ENCODE measurements at regions not wholly inside any gene's neighbourhood (a gene's known extent, or its start where the extent isn't known, plus 50 kb on each side); places are given as distances from the start of the nearest gene placed in this dataset.

DNA sequence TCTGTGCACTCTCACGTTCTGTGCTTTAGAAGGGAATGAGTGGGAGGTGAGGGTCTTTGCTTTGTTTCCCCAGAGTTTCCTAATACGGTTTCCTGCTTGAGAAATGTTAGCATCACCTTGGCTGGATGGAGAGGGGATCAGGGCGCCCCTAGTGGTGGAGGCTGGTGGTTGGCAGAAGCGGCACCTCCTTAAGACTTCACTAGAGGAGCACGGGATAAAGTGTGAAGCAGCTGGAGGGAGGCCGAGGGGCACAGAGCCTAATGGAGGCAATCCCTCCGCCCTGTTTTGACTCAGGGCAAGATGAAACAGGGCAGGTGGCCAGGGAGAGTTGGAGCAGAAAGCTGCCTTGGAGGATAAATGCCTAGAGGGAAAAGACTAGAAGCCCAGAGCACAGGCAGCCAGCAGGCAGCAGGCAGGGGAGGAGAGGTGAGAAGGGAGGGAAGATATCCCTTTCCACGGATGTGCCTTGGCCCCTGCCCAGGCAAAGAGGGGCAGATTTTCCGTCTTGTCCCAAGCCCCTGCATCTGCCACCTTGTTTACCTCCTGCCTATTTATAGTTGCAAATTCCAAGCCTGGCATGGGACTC, 56.0 kb upstream of the BTRC start:
- peak; percentile 59 to 63 for DNase-seq (ENCODE audit: low read depth in 1 of 2, low spot score in 1 of 2)

DNA sequence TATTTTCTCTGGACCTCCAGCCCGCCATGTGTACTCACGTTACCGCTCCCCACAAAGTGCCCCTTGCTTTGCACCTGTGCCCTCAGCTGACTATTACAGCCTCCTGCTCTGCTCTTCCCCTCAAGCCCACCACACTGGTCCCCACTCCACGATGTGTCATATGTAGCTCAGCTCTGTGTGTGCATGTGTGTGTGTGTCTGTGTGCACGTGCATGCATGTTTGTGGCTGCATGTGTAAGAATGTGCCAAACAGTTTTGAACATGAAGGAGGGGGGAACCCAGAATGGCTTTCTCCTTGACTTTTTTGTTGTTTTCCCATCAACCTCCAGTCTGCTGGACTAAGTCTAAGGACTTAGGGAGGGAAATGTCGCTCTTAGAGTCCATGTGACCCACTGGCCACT, 54.8 kb upstream of the BTRC start:
- DNase-seq (ENCODE audit: low read depth in 1 of 2, low spot score in 1 of 2) = no peak

DNA sequence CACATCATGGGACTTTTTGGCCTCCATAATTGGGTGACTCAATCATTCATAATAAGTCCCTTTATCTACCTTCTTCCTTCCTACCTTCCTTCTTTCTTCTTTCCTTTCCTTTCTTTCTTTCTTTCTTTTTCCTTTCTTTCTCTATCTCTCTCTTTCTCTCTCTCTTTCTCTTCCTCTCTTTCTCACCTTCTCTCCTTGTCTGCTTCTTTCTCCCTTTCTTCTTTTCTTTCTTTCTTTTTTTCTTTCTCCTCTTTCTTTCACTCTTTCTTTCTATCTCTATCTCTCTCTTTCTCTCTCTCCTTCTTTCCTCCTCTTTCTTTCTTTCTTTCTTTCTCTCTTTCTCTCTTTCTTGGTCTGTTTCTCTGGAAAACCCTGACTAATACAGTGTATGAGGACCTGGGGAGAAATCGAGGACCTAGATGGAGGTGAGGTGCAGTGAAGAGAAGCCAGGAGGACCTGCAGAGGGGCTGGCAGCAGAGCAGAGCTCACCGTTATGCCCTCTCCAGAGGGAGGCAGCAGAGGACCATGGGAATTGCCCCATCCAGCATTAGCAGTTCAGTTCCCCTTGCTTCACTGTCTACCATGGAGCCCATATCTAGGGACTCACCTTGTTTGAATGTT, 52.7 kb upstream of the BTRC start:
- peak in 1 of 2 donors; percentile 17 for DNase-seq (ENCODE audit: low read depth in 1 of 2, low spot score in 1 of 2)

DNA sequence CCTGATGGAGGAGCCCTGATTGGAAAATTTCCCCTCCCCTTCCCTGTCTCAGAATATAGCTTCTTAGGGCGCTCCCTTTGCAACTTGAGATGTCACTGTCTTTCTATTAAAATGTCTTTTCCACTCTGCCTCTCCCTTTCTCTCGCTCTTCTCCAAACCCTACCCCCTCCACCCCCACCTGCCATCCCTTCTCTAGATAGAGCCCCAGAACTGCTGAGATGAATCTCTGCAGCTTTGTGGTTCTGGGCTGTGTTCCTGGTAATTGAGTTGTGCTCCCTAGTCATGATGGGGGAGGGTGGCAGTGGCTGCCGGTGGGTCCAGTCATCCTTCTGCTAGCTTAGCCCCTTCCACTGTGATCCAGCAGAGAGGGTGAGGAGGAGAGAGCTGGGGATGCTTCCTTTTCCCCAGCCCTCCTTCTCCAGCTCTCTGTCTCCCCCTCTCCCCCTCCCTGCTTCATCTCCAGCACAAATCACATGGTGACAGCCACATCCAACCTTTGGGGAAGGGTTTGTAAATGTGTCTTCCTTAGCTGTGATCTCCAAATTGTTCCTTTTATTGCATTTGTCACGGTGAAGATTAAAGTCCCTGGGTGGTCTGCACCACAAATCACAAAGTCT, 50.8 kb upstream of the BTRC start:
- DNase-seq (ENCODE audit: low read depth in 1 of 2, low spot score in 1 of 2) = no peak
